Raji (cell line): ENCODE measurements at regions not wholly inside any gene's neighbourhood (a gene's known extent, or its start where the extent isn't known, plus 50 kb on each side); places are given as distances from the start of the nearest gene placed in this dataset.

Experiments
- POLR2A ChIP-seq: IDR thresholded peaks from 2 replicates; pipeline ENCODE4 v1.6.1; 2011; ENCODE audit warnings: low read depth, low read length, control low read depth; ENCODE audit not compliant: insufficient read depth

DNA sequence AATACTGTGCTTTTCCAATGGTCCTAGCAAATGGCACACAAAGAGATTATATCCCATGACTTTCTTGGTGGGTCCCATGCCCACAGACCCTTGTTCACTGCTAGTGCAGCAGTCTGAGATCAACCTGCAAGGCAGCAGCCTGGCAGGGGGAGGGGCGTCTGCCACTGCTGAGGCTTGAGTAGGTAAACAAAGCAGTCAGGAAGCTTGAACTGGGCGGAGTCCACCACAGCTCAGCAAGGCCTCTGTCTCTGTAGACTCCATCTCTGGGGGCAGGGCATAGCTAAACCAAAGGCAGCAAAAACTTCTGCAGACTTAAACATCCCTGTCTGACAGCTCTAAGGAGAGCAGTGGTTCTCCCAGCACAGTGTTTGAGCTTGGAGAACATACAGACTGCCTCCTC, 82.9 kb downstream of the ZNF737 start:
- TF ChIP-seq POLR2A: no peak

DNA sequence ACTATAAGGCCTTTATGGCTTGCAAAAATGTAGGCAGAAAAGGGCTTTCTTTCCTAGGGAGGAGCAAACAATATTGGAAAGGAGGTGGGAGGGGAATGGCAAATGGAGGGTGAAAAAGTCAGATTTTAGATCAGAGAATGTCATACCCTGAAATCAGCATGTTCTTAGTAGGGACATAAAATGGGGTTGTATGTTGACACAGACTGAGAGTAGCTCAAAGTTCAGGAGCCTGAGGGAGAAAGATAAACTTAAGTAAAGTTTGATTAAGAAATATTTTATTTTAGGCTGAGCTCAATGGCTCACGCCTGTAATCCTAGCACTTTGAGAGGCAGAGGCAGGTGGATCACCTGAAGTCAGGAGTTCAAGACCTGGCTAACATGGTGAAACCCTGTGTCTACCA, 83.8 kb downstream of the ZNF737 start:
- no peak for TF ChIP-seq POLR2A

GRCh38 chr19:20479483-20479882, 86.1 kb downstream of the ZNF737 start:
- TF ChIP-seq POLR2A: no peak

- TF ChIP-seq POLR2A: no peak
Observed at GRCh38 chr19:20478936-20479335, 86.6 kb downstream of the ZNF737 start.

DNA sequence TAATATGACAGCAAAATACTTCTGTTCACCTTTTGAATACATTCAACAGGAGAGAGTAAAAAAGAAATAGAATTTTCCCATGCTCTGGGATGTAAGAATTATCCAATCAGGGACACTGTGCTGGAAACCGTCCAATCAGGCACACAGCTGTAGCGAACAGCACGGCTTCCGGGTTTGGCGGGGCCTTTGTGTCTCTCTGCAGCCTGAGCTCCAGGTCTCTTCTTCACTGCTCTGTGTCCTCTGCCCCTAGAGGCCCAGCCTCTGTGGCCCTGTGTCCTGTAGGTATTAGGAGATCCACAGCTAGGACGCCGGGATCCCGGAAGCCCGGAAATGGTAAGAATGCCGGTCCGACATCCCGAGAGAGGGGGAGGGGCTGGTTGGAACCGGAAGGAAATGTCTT, 92.7 kb downstream of the ZNF737 start:
- TF ChIP-seq POLR2A: no peak

- no peak for TF ChIP-seq POLR2A
Observed at GRCh38 chr19:20471431-20471830, 94.2 kb downstream of the ZNF737 start.

DNA sequence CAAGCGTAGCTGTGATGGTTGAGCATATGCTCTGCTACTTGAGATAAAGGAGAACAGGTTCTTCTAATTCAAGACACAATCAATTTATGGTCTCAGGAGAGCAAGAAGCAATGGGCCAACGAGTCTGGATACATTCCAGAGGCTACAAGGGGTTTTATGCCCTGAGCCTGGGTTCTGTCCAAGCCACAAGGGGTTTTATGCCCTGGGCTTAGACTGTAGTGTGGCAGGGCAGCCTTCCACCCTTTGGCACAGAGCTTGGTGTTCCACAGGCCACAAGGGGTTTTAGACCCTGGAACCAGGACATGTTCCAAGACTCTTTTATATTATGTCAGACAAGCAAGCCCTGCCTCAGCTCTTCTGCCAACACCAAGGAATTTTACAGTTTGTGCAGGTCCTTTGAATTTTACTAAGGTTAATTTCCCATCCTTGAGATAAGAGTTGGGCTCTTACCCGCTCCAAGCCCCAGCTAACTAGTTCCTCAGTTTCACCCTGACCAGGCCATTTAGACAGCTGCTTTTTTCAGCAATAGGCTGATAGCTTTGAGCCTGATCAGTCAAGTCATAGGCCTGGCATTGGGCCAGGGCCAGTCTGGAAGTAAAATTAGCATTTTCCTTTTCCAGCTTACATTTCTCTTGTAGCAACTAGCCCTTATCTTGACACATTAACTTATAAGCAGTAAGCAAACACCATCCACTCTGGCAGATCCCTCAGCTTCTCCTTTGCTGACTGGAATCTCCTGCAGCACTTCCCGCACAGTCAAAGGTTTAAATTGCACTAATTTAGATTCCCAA, 95.0 kb downstream of the ZNF737 start:
- no peak for TF ChIP-seq POLR2A

GRCh38 chr19:20453425-20453935, 112.1 kb downstream of the ZNF737 start:
- no peak for TF ChIP-seq POLR2A

GRCh38 chr19:20444202-20444885, 121.2 kb downstream of the ZNF737 start:
- no peak for TF ChIP-seq POLR2A

GRCh38 chr19:20431826-20432225, 133.8 kb downstream of the ZNF737 start:
- TF ChIP-seq POLR2A: no peak

DNA sequence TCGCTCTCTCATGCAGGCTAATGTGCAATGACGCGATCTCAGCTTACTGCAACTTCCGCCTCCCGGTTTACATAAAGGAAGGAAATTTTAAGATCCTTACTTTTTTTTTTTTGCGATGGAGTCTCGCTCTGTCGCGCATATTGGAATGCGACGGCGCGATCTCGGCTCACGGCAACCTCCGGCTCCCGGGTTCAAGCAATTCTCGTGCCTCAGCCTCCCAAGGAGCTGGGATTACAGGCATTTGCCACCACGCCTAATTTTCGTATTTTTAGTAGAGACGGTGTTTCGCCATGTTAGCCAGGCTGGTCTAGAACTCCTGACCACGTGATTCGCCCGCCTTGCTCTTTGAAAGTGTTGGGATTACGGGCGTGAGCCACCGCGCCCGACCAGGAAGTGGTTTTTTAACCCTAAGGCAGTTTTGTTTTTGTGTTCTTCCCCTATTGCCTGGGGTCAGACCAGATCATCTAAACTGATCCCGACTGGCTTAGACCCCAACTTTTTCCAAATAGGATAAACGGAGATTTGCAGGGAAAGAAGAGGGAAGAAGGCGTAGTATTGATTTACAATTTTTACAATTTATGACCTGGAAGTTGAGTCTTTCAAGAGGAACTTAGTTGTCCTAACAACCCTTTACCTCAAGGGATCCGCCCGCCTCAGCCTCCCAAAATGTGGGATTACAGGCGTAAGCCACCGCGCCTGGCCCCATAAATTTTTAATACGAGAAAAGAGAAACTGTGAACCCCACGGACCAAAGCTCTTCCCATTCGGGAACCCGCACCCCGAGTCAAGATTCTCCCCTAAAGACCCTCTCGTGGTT, 142.0 kb downstream of the ZNF737 start:
- TF ChIP-seq POLR2A: no peak

DNA sequence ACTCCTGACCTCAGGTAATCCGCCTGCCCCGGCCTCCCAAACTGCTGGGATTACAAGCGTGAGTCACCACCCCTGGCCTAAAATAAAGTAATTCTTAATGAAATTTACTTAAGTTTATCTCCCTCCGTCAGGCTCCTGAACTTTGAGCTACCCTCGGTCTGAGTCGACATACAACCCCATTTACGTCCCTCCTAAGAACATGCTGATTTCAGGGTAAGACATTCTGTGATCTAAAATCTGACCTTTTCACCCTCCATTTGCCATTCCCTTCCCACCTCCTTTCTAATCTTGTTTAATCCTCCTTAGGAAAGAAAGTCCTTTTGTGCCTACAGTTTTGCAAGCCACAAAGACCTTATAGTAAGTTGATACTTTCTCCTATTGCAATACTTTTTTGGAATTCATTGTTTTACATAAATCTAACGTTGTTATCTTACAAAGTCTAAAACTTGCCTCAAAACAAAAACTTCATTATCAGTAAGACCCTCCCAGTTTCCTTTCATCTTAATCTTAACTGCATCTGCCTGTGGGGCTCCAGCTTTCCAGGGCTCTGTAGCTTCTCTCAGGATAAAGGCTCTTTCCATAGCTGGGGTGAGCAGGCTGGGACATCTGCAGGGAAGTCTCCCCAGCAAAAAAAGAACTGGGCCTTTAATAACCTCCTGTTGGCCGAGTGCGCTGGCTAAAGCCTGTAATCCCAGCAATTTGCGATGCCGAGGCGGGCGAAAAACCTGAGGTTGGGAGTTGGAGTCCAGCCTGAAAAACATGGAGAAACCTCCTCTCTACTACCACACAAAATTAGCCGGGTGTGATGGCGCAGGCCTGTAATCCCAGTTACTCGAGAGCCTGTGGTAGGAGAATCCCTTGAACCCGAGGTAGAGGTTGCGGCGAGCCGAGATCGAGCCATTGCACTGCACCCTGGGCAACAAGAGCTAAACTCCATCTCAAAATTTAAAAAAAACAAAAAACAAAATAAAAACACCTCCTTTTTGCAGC, 143.1 kb downstream of the ZNF737 start:
- TF ChIP-seq POLR2A: no peak

DNA sequence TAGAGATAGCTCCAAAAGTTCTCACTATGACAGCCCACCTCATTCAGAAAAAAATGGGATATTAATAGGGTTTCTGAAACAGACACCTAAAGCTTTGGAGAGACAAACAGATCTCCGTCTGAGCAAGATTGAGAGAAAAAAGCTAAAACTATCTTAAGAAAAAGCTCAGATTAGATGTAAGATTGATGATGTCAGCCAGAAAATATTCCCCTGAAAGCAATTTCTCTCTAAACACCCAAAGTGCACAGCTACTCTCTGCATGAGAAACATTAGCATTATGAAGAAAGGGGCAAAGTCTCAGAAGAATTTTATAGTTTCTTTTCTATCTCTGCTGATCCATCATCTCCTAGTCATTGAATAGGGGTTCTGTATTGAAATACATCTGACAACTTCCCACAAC, 148.9 kb downstream of the ZNF737 start:
- TF ChIP-seq POLR2A: no peak

DNA sequence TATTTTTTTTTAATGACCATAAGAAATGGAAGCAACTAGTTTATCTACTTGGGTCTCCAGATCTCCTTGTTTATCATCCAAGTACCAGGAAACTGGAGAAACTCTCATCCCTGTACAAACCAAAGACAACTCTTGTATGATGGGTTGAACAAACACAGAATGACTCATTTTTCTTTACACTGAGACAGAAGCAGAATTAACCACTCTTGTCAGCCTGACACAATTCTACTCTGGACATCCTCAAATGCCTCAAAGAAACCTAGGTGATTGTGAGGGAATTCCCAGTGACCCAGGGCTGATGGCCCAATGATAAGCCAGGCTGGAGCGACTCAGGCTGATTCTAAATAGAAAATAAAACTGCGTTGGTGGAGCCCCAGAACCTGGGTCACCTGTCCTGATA, 151.5 kb downstream of the ZNF737 start:
- no peak for TF ChIP-seq POLR2A
